GM21381 (cell line): ENCODE measurements at regions not wholly inside any gene's neighbourhood (a gene's known extent, or its start where the extent isn't known, plus 50 kb on each side); places are given as distances from the start of the nearest gene placed in this dataset.

Experiments
- ATAC-seq: cut with Tn5 transposase; IDR thresholded peaks from one replicate; pipeline ENCODE4 v1.9.1; 2021; ENCODE audit warnings: mild to moderate bottlenecking, moderate library complexity; ENCODE audit not compliant: unreplicated experiment

DNA sequence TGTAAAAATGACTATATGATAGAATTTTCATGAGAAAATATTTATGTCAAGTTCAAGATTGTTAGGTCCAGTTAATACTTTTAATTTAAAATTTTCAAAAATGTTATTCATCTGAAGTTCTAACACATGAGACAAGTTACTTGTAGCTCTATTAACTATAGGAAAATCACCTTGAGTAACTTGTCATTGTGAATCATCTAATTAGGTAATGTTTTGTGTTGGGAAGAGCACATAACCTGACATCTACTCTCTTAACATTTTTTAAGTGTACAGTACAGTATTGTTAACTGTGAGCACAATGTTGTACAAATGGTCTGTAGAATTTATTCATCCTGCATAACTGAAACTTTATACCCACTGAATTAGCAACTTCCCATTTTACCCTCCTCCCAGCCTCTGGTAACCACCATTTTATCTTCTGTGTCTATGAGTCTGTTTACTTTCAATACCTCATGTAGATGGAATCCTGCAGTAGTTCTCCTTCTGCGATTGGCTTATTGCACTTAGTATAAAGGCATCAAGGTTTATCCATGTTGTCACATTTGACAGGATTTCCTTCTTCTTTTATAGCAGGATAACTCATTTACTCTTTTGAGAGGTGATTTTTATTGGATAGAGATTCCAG, 54.6 kb downstream of the ARL4A start:
- ATAC-seq = no peak

DNA sequence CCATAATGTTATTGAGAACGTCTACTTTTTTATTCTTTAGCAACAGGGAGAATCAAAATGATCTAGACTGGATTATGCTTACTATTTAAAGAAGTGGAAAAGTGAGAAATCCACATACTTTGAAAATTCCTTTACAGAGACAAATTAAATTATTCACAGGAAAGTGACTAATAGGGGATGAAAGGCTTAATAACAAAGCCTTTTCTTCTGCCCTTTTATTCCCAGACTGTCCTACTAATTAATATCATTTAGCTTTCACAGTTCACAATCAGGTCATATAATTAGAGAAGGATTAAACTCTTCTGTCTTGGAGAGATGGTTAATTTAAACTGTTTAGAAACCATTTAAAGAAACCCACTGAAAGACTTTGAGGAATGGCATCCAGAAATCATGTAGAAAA, 58.8 kb downstream of the ARL4A start:
- ATAC-seq = no peak

- no peak for ATAC-seq
Measured at GRCh38 chr7:12747687-12748306, 60.4 kb downstream of the ARL4A start.

DNA sequence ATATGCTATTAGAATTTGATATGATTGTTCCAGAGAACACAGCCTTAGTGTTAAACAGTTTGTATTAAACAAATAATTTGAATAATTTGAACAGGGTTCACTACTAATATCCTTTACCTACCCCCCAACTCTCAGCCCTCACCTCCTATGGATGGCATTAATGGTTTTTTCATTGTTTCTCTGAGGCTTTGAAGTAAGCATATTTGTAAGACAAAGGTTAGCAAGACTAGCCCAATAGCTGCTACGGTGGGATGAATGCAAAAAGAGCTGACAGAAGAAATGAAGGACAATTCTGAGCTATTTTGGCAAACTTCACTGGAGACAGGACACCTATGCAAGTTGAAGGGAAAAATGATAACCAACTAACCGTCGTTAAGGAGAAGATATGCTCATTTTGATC, 61.6 kb downstream of the ARL4A start:
- no peak for ATAC-seq

GRCh38 chr7:12749746-12750145, 62.3 kb downstream of the ARL4A start:
- ATAC-seq = no peak

DNA sequence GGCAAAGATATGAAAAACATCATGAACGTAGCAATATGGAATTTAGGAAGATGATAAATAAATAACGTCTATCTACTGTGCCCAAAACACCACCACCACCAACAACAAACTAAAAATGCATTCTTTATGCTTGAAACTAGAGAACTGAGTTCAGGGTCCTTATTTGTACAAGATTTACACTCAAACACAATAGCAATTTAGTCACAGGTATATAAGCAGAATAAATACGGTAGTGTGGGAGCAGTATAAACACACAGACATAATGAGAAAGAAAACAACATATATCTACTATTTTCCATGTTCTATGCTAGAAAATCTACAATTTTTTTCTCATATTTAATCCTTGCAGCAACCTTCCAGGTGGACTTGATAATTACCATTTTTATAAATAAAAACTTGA, 64.3 kb downstream of the ARL4A start:
- ATAC-seq = no peak

DNA sequence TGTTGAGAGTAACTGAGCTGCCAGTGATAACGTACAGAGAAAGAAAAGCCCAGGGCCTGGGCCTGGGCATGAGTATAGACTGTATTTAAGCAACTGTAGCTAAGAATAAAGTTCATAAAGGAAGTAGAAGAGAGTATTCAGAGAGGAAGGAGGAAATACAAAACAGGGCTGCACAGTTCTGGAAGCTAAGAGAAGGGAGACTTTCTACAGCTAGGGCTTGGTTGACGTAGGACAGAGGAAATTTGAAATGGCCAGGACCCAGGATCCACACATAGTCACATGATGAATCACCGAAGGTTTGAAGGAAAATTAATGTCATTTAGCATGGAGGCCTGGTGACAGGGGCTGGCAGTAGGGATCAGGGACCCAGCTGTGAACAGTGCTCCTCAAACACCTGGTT, 66.7 kb downstream of the ARL4A start:
- ATAC-seq = no peak

DNA sequence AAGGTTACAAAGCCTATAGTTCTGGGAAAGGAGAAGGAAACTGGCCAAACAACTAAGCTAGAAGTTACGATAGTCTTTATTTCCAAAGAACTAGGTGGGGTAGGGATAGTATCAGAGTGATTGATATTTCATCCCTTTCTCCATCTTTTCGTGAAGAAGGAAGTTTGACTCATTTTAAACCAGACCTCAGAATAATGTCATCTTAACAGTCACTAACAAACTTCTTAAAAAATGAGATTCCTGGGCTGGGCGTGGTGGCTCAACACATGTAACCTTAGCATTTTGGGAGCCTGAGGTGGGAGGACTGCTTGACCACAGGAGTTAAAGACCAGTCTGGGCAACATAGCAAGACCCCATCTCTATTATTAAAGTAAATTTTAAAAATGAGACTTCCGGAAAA, 69.4 kb downstream of the ARL4A start:
- no peak for ATAC-seq

DNA sequence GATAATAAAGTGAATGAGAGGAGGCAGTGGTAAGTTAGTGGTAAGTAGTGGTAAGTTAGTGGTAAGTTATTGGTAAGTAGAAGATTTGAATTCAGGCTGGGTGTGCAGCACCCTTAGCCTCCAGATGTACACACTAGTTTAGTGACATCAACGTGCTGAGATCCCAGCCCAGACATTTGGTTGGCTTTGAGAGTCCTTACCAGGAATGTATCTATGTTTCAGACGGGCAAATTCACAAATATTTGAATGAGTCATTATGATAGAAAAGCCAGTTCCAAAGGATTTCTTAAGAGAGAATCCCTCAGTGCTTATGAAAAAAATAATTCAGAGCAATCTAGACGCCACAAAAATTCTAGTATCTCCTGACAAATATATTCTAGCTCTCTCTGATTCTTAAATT, 70.0 kb downstream of the ARL4A start:
- ATAC-seq = no peak

DNA sequence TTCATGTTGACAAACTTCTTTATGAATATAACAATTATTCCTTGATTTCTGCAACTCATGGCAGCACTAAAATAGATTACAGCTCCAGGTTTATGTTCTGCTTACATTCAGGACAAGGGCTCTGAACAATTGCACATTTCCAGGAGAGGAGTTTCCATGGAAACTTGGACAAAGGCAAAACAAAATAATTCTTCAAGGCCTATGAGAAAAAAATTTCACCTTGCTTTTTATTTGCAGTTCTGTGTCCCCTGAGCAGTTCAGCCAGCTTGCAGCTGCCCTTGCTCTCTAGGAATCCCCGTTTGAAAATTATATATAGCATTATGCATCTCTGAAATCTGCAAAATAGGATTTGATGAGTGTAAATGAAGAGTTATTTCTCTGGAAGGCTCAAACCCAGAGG, 71.7 kb downstream of the ARL4A start:
- ATAC-seq = no peak

DNA sequence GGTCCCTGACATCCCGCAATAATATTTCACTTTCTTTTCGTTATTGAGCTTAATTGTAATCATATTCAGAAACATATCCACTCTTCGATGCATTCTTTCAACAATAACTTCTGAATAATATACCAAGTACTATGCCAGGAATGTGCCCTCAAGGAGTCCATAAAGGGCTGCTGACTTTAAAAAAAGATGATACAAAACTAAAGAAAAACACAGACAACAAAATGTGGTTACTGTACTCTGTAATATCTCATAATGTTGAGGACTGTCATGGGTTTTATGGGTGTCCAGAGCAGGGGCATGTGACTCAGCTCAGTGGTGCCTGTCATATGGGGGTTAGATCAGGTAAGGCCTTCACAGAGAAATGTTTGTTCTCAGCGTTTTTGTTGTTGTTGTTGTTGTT, 73.7 kb downstream of the ARL4A start:
- no peak for ATAC-seq

DNA sequence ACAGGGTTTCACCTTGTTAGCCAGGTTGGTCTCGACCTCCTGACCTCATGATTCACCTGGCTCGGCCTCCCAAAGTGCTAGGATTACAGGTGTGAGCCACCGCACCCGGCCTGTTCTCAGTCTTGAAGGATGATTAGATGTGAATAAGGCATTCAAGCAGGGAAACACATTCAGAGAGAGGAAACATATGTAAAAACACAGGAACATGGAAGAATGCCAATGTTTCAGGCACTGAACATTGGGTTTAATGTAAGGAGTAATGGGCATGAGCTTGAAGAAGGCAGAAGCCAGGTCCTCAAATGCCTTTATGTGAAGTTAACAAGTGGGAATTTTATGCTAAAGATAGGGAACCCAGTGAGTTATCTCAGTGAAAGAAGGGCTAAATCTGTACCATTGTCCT, 74.3 kb downstream of the ARL4A start:
- ATAC-seq = no peak

DNA sequence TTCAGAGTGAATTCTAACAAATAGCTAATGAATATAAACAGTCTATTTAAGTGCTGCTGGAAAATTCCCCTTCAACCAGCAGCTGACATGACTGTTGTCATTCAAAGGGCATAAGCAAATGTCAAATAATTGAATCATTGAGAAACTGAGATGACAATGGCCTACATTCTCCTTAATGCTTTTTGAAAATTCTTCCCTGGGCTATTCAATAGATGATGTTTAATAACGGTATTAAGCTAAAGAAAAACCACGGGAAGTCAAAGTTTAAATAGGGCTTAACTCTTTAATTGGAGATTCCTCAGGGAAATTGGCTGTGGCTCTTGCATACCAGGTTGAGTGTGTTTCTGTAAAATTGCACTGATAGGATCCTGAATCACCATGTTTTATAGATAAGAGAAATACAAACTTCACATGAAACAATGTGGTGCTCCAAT, 77.0 kb downstream of the ARL4A start:
- ATAC-seq = no peak

DNA sequence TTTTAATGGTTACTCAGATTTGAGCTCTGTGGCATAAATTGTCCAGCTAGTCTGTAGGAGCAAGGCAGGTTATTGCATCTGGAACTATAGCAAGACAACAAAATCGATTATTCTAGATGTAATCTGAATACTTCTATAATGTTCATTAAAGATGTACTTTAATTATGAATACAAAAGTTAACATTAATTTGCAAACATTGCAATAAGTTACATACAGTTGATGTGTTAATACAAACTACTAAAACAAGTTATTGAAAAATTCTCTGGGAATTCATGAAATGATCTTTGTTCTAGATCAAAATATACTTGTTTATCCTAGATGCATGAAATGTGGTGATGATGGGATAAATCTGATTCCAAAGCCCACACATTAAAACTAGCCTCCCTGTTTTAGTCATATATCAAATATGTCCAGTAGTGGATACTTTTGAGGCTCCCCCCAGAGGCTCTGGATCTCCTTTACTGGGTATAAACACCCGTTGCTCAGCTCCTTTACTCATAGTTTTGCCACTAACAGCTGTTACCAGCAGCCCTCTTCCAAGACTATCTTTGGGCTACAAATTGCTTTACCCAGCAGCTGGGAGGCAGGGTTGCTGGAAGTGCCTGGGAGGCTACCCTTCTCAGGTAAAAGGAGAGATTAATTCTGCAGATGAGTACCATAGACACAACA, 78.1 kb downstream of the ARL4A start:
- no peak for ATAC-seq

- ATAC-seq = no peak
Measured at GRCh38 chr7:12766416-12766815, 79.0 kb downstream of the ARL4A start.

DNA sequence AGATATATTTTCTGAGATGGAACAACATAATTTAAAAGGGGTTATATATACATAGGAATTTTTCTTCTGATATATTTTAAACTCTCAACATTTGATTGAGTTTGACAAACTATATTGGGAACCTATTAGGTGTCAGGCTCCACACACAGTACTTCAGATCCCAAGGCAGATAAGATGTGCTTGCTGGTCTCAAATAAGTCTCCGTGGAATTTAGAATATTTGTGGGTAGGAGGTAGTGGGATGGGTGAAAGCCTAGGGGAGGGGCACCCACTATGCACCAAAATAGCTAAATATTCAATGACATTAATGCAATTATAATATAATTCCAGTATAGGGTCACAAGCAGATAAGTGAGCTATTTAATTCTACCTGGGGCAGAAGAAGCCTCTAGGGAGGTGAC, 81.5 kb downstream of the ARL4A start:
- no peak for ATAC-seq

DNA sequence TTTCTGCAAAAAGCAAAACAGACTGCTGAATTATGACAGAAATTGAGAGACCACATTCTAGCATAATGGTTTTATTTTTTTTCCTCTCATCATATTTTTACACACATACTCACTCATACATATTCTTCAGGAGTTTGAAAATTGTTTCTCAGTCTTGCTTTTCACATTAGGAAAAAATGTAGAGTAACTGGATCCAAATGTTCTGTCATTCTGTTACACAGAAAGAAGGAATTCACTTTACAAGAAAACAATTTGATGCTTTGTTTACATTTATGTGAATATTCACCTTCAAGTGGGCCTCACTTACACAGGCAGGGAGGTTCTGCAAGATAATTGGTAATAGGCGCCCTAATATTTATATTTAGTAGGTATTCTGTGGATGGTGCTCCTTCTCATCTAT, 82.0 kb downstream of the ARL4A start:
- ATAC-seq = no peak

- ATAC-seq = no peak
Measured at GRCh38 chr7:12770227-12770975, 83.0 kb downstream of the ARL4A start.

GRCh38 chr7:12771378-12771877, 84.0 kb downstream of the ARL4A start:
- ATAC-seq = no peak

DNA sequence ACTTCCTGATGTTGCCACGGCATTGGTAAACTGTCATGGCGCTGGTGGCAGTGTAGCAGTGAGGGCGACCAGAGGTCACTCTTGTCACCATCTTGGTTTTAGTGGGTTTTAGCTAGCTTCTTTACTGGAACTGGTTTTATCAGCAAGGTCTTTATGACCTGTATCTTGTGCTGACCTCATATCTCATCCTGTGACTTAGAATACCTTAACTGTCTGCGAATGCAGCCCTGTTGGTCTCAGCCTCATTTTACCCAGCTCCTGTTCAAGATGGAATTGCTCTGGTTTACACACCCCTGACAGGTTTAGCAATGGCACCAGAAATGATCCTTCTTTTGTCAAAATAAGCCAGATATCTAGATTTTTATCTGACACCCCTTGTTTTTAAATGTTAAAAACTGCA, 85.3 kb downstream of the ARL4A start:
- no peak for ATAC-seq

- no peak for ATAC-seq
Measured at GRCh38 chr7:12777257-12777656, 89.8 kb downstream of the ARL4A start.

GRCh38 chr7:12779947-12780346, 92.5 kb downstream of the ARL4A start:
- no peak for ATAC-seq
